ENCODE measurements at regions not wholly inside any gene's neighbourhood (a gene's known extent, or its start where the extent isn't known, plus 50 kb on each side); places are given as distances from the start of the nearest gene placed in this dataset.

GRCh38 chr6:119598883-119599282 lies 249.3 kb upstream of the MAN1A1 start:
- DNase-seq (ENCODE audit: low spot score): no peak
- no peaks in the 10 kb centered on the region for H3K27me3 Mint-ChIP-seq (ENCODE audit: unreplicated experiment)

GRCh38 chr6:119594907-119595306 lies 245.3 kb upstream of the MAN1A1 start:
- no peak for TF ChIP-seq CTCF (IDR thresholded peaks at IDR 0.05; ENCODE audit: unreplicated experiment)
- H3K9me3 Mint-ChIP-seq (ENCODE audit: unreplicated experiment): no peaks in the 10 kb centered on the region
- no peaks in the 10 kb centered on the region for H3K27me3 Mint-ChIP-seq (ENCODE audit: unreplicated experiment)
- H3K4me3 Mint-ChIP-seq (ENCODE audit: unreplicated experiment): no peak overlapping the region
- DNase-seq (ENCODE audit: low spot score): no peak
- no peaks in the 10 kb centered on the region for H3K36me3 Mint-ChIP-seq (ENCODE audit: low read depth, unreplicated experiment)
- peaks cover 2% of the 10 kb centered on the region for H3K4me1 Mint-ChIP-seq (ENCODE audit: unreplicated experiment)
- no peak overlapping the region for H3K27ac Mint-ChIP-seq (ENCODE audit: unreplicated experiment)

More at GRCh38 chr6:119598883-119599282, 249.3 kb upstream of the MAN1A1 start:
- Mint-ChIP-seq H3K9me3 (ENCODE audit: unreplicated experiment) (no peaks in the 10 kb centered on the region), H3K27ac (ENCODE audit: unreplicated experiment) (no peak overlapping the region), H3K36me3 (ENCODE audit: low read depth, unreplicated experiment) (no peaks in the 10 kb centered on the region), H3K4me3 (ENCODE audit: unreplicated experiment) (no peak overlapping the region), H3K4me1 (ENCODE audit: unreplicated experiment) (no peaks in the 10 kb centered on the region)
- no peak for TF ChIP-seq CTCF (IDR thresholded peaks at IDR 0.05; ENCODE audit: unreplicated experiment)

GRCh38 chr6:119591235-119591634 lies 241.7 kb upstream of the MAN1A1 start:
- H3K9me3 Mint-ChIP-seq (ENCODE audit: unreplicated experiment): no peaks in the 10 kb centered on the region

GRCh38 chr6:119590066-119590465 lies 240.5 kb upstream of the MAN1A1 start:
- H3K27me3 Mint-ChIP-seq (ENCODE audit: unreplicated experiment): peaks cover 3% of the 10 kb centered on the region
- no peaks in the 10 kb centered on the region for H3K9me3 Mint-ChIP-seq (ENCODE audit: unreplicated experiment)
- peaks cover 2% of the 10 kb centered on the region for H3K4me1 Mint-ChIP-seq (ENCODE audit: unreplicated experiment)
- H3K27ac Mint-ChIP-seq (ENCODE audit: unreplicated experiment): no peak overlapping the region
- DNase-seq (ENCODE audit: low spot score): no peak
- H3K4me3 Mint-ChIP-seq (ENCODE audit: unreplicated experiment): no peak overlapping the region
- no peaks in the 10 kb centered on the region for H3K36me3 Mint-ChIP-seq (ENCODE audit: low read depth, unreplicated experiment)
- no peak for TF ChIP-seq CTCF (IDR thresholded peaks at IDR 0.05; ENCODE audit: unreplicated experiment)

More at GRCh38 chr6:119591235-119591634, 241.7 kb upstream of the MAN1A1 start:
- H3K4me3 Mint-ChIP-seq (ENCODE audit: unreplicated experiment): no peak overlapping the region
- TF ChIP-seq CTCF (IDR thresholded peaks at IDR 0.05; ENCODE audit: unreplicated experiment): no peak
- H3K27me3 Mint-ChIP-seq (ENCODE audit: unreplicated experiment): peaks cover 3% of the 10 kb centered on the region
- H3K27ac Mint-ChIP-seq (ENCODE audit: unreplicated experiment): no peak overlapping the region
- no peak for DNase-seq (ENCODE audit: low spot score)
- H3K36me3 Mint-ChIP-seq (ENCODE audit: low read depth, unreplicated experiment): no peaks in the 10 kb centered on the region
- peaks cover 2% of the 10 kb centered on the region for H3K4me1 Mint-ChIP-seq (ENCODE audit: unreplicated experiment)

GRCh38 chr6:119587537-119587936 lies 238.0 kb upstream of the MAN1A1 start:
- no peaks in the 10 kb centered on the region for H3K9me3 Mint-ChIP-seq (ENCODE audit: unreplicated experiment)
- H3K27me3 Mint-ChIP-seq (ENCODE audit: unreplicated experiment): peaks cover 3% of the 10 kb centered on the region
- H3K4me1 Mint-ChIP-seq (ENCODE audit: unreplicated experiment): peaks cover 2% of the 10 kb centered on the region
- DNase-seq (ENCODE audit: low spot score): no peak
- H3K36me3 Mint-ChIP-seq (ENCODE audit: low read depth, unreplicated experiment): no peaks in the 10 kb centered on the region
- no peak overlapping the region for H3K4me3 Mint-ChIP-seq (ENCODE audit: unreplicated experiment)
- TF ChIP-seq CTCF (IDR thresholded peaks at IDR 0.05; ENCODE audit: unreplicated experiment): no peak
- H3K27ac Mint-ChIP-seq (ENCODE audit: unreplicated experiment): no peak overlapping the region

Measured in endothelial cell (in vitro differentiated cells).